Peyer's patch (tissue), 4 donors: ENCODE measurements at regions not wholly inside any gene's neighbourhood (a gene's known extent, or its start where the extent isn't known, plus 50 kb on each side); places are given as distances from the start of the nearest gene placed in this dataset.

ENCODE experiments used
- DNase-seq, 3 donors: peaks; one replicate each; pipeline ENCODE4 v3.0.0-alpha.2; 2017 to 2019
- H3K27ac ChIP-seq, 4 donors: fragments of 200-600 bp; sonication (generic); one replicate each; pipeline ENCODE4 v1.5.1; 2016 to 2019
- H3K27me3 ChIP-seq, 2 donors: fragments of 200-600 bp; sonication (generic); one replicate each; pipeline ENCODE4 v1.5.1; 2019
- H3K36me3 ChIP-seq, 3 donors: fragments of 200-600 bp; sonication (generic); one replicate each; pipeline ENCODE4 v1.5.1; 2016 to 2019
- H3K4me1 ChIP-seq, 4 donors: fragments of 200-600 bp; sonication (generic); one replicate each; pipeline ENCODE4 v1.5.1; 2016 to 2019
- H3K4me3 ChIP-seq, 4 donors: fragments of 200-600 bp; sonication (generic); 1 replicate in 3 of 4; 2 replicates in 1 of 4; pipeline ENCODE4 v1.5.1; 2016 to 2019; ENCODE audit warnings: mild to moderate bottlenecking in 1 of 4
- H3K9me3 ChIP-seq, 4 donors: fragments of 200-600 bp; sonication (generic); one replicate each; pipeline ENCODE4 v1.5.1; 2016 to 2019; ENCODE audit warnings: mild to moderate bottlenecking in 1 of 4
- CTCF ChIP-seq, 6 experiments: fragments of 450-650 bp in 4 of 6; fragments of 200-600 bp in 2 of 6; sonication (generic) in 1 of 6; IDR thresholded peaks; one replicate each; pipeline ENCODE4 v1.5.1; 2017 to 2019; ENCODE audit warnings: antibody characterized with exemption in 6 of 6, mild to moderate bottlenecking in 3 of 6, moderate library complexity in 1 of 6
- POLR2A ChIP-seq, 2 donors: fragments of 450-650 bp; IDR thresholded peaks; one replicate each; pipeline ENCODE4 v1.5.1; 2017; ENCODE audit warnings: antibody characterized with exemption in 2 of 2, mild to moderate bottlenecking in 2 of 2, moderate library complexity in 2 of 2

DNA sequence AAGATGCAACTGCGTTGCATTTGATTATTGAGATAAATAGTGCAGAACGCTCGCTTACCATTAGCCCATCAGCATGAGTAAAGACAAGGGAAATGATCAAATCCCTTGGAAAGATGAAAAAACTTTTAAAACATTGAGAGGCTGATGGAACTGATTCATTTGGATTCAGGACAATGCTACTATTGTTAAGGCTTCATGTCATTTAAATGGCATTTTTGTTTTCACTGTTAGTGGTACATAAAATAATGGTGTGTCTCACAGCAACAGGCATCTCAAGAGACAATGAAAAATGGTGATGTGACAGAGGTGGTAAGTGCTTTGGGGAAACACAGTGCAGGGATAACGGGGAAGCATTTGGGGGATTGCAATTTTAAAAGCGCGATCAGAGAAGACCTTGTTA, 159.7 kb upstream of the KCNG1 start:
- Histone ChIP-seq H3K4me3 (no peak overlapping the region), H3K9me3 (no peaks in the 10 kb centered on the region), H3K4me1 (no peaks in the 10 kb centered on the region), H3K27ac (no peak overlapping the region), H3K27me3 (no peaks in the 10 kb centered on the region), H3K36me3 (no peaks in the 10 kb centered on the region)
- TF ChIP-seq POLR2A (IDR thresholded peaks at IDR 0.05) (no peak), CTCF (IDR thresholded peaks at IDR 0.05) (no peak)
- DNase-seq, result no peak

DNA sequence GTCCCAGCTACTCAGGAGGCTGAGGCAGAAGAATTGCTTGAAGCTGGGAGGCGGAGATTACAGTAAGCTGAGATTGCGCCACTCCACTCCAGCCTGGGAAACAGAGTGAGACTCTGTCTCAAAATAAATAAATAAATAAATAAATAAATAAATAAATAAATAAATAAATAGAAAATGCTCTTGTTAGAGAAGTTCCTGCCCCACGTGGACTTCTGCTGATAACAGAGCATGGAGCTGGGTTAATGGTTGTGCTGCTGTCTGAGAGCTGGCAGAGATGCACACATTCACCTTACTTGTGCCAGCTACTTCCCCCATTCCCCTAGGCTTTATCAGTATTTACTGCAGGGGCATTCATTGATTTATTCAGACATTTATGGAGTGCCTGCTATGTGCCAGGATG, 155.2 kb upstream of the KCNG1 start:
- TF ChIP-seq CTCF (IDR thresholded peaks at IDR 0.05), result no peak
- TF ChIP-seq POLR2A (IDR thresholded peaks at IDR 0.05), result no peak
- no peaks in the 10 kb centered on the region for H3K27me3 ChIP-seq
- no peak overlapping the region for H3K4me3 ChIP-seq
- H3K9me3 ChIP-seq, result no peaks in the 10 kb centered on the region
- DNase-seq, result no peak
- no peaks in the 10 kb centered on the region for H3K36me3 ChIP-seq
- H3K4me1 ChIP-seq, result no peaks in the 10 kb centered on the region
- H3K27ac ChIP-seq, result no peak overlapping the region

GRCh38 chr20:51176876-51177275, 154.0 kb upstream of the KCNG1 start:
- Histone ChIP-seq H3K36me3 (no peaks in the 10 kb centered on the region), H3K4me3 (no peak overlapping the region), H3K4me1 (no peaks in the 10 kb centered on the region), H3K9me3 (no peaks in the 10 kb centered on the region), H3K27ac (no peak overlapping the region), H3K27me3 (no peaks in the 10 kb centered on the region)
- TF ChIP-seq CTCF (IDR thresholded peaks at IDR 0.05), result no peak
- TF ChIP-seq POLR2A (IDR thresholded peaks at IDR 0.05), result no peak
- no peak for DNase-seq

- no peaks in the 10 kb centered on the region for H3K27me3 ChIP-seq
- no peaks in the 10 kb centered on the region for H3K4me1 ChIP-seq
- TF ChIP-seq POLR2A (IDR thresholded peaks at IDR 0.05), result no peak
- no peak for TF ChIP-seq CTCF (IDR thresholded peaks at IDR 0.05)
- H3K4me3 ChIP-seq, result no peak overlapping the region
- H3K36me3 ChIP-seq, result no peaks in the 10 kb centered on the region
- H3K9me3 ChIP-seq, result no peaks in the 10 kb centered on the region
- H3K27ac ChIP-seq, result no peak overlapping the region
- no peak for DNase-seq
Measured at GRCh38 chr20:51176446-51176845, 153.5 kb upstream of the KCNG1 start.

DNA sequence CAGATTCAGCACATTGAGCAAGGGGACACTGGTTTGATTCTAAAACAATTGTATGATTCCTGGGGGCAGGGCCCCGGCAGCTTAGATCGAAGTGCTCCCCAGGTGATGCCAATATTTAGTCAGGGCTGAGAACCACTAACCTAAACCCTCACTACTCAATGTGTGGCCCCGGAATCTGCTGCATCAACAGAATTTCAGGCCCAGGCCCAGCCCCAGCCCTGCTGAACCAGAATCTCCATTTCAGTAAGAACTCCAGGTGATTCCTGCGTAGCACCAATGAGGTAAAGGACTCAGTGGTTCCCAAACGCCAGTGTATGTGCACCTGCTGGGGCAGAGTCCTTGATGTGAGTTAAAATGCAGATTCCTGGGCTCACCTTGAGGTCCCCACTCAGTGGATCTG, 152.8 kb upstream of the KCNG1 start:
- H3K9me3 ChIP-seq, result no peaks in the 10 kb centered on the region
- H3K4me1 ChIP-seq, result no peaks in the 10 kb centered on the region
- H3K27ac ChIP-seq, result no peak overlapping the region
- H3K4me3 ChIP-seq, result no peak overlapping the region
- no peaks in the 10 kb centered on the region for H3K27me3 ChIP-seq
- no peak for DNase-seq
- no peak for TF ChIP-seq CTCF (IDR thresholded peaks at IDR 0.05)
- no peak for TF ChIP-seq POLR2A (IDR thresholded peaks at IDR 0.05)
- H3K36me3 ChIP-seq, result no peaks in the 10 kb centered on the region

- Histone ChIP-seq H3K27me3 (no peaks in the 10 kb centered on the region), H3K4me1 (no peaks in the 10 kb centered on the region), H3K27ac (no peak overlapping the region), H3K9me3 (no peaks in the 10 kb centered on the region), H3K4me3 (no peak overlapping the region), H3K36me3 (no peaks in the 10 kb centered on the region)
- DNase-seq, result no peak
- TF ChIP-seq POLR2A (IDR thresholded peaks at IDR 0.05), result no peak
- TF ChIP-seq CTCF (IDR thresholded peaks at IDR 0.05), result no peak
Measured at GRCh38 chr20:51175156-51175555, 152.2 kb upstream of the KCNG1 start.
